ENCODE measurements at regions not wholly inside any gene's neighbourhood (a gene's known extent, or its start where the extent isn't known, plus 50 kb on each side); places are given as distances from the start of the nearest gene placed in this dataset.

GRCh38 chr6:122077603-122078002, 321.8 kb upstream of the HSF2 start:
- TF ChIP-seq POLR2AphosphoS2 (conservative IDR thresholded peaks at IDR 0.05; ENCODE audit: low read length) (no peak), RAD21 (conservative IDR thresholded peaks at IDR 0.05 in 1 of 2, IDR thresholded peaks at IDR 0.05 in 1 of 2) (no peak), CTCF (IDR thresholded peaks at IDR 0.05) (no peak), CHD2 (IDR thresholded peaks at IDR 0.05; ENCODE audit: low read length, partially characterized antibody) (no peak), POLR2A (IDR thresholded peaks at IDR 0.05; ENCODE audit: low read length) (no peak)

Data from A549 (cell line).